ACC112 (cell line): ENCODE measurements at regions not wholly inside any gene's neighbourhood (a gene's known extent, or its start where the extent isn't known, plus 50 kb on each side); places are given as distances from the start of the nearest gene placed in this dataset.

Experiments
- H2AFZ ChIP-seq: fragments of 200-600 bp; sonication (generic); one replicate; pipeline ENCODE4 v1.6.0; 2017; ENCODE audit warnings: antibody characterized with exemption, low read length; ENCODE audit not compliant: unreplicated experiment
- H3K27ac ChIP-seq: fragments of 200-600 bp; sonication (generic); 2 replicates; pipeline ENCODE4 v1.5.1; 2014; ENCODE audit warnings: low read depth, mild to moderate bottlenecking, antibody characterized with exemption, low read length, moderate library complexity
- H3K27me3 ChIP-seq: fragments of 200-600 bp; sonication (generic); 2 replicates; pipeline ENCODE4 v1.6.1; 2014; ENCODE audit warnings: mild to moderate bottlenecking, antibody characterized with exemption, low read length, moderate library complexity, mixed read lengths; ENCODE audit not compliant: insufficient read depth
- H3K36me3 ChIP-seq: fragments of 200-600 bp; sonication (generic); 2 replicates; pipeline ENCODE4 v1.6.1; 2016; ENCODE audit warnings: mild to moderate bottlenecking, antibody characterized with exemption, low read length, moderate library complexity, mixed read lengths; ENCODE audit not compliant: insufficient read depth
- H3K4me1 ChIP-seq: fragments of 200-600 bp; sonication (generic); one replicate; pipeline ENCODE4 v1.6.1; 2016; ENCODE audit warnings: low read length, mixed read lengths; ENCODE audit not compliant: insufficient read depth, unreplicated experiment, control insufficient read depth
- H3K4me3 ChIP-seq: fragments of 200-600 bp; sonication (generic); 2 replicates; pipeline ENCODE4 v1.5.1; 2014; ENCODE audit warnings: mild to moderate bottlenecking, low read depth, low read length
- H3K79me2 ChIP-seq: fragments of 200-600 bp; sonication (generic); one replicate; pipeline ENCODE4 v1.6.0; 2016; ENCODE audit warnings: low read length; ENCODE audit not compliant: control insufficient read depth, unreplicated experiment, insufficient read depth

- Histone ChIP-seq H3K4me1 (no peaks in the 10 kb centered on the region), H3K36me3 (no peaks in the 10 kb centered on the region), H3K4me3 (no peak overlapping the region), H2AFZ (no peak overlapping the region), H3K79me2 (no peaks in the 10 kb centered on the region), H3K27ac (no peak overlapping the region), H3K27me3 (no peaks in the 10 kb centered on the region)
Observed at GRCh38 chrX:23524467-23524866, 142.8 kb upstream of the PRDX4 start.

DNA sequence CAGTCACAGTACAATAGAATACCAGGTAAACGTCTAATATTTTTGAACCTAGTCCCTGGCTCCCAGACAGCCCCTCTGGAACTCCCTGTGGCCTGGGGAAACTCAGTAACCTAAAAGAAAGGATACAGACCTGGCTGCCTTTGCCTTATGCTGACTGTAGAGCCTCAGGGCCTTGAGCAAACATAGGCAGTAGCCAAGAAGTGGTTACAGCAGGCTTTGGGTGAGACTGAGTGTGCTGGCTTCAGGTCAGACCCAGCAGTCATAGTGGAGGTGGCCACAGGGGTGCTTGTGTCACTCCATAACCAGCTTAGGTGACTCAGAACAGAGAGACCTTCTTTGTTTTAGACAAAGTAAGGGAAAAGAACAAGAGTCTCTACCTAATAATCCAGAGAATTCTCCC lies 141.8 kb upstream of the PRDX4 start:
- Histone ChIP-seq H3K4me1 (no peaks in the 10 kb centered on the region), H3K36me3 (no peaks in the 10 kb centered on the region), H3K27me3 (no peaks in the 10 kb centered on the region), H3K27ac (no peak overlapping the region), H2AFZ (no peak overlapping the region), H3K79me2 (no peaks in the 10 kb centered on the region), H3K4me3 (no peak overlapping the region)

- Histone ChIP-seq H3K27me3 (no peaks in the 10 kb centered on the region), H3K36me3 (no peaks in the 10 kb centered on the region), H2AFZ (no peak overlapping the region), H3K4me1 (no peaks in the 10 kb centered on the region), H3K4me3 (no peak overlapping the region), H3K79me2 (no peaks in the 10 kb centered on the region), H3K27ac (no peak overlapping the region)
Observed at GRCh38 chrX:23540532-23540931, 126.8 kb upstream of the PRDX4 start.

DNA sequence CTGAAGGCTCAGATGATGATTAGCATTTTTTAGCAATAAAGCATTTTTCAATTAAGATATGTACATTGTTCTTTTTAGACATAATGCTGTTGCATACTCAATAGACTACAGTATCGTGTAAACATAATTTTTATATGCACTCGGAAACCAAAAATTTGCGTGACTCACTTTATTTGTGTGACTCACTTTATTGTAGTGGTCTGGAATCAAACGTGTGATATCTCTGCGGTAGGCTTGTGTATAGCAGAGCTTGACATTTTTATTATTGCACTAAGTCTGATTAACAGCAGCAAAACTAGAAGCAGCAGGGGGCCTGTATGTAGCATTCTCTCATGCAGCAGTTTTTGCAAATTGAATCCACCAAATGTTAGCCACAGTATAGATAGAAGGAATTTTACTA lies 119.1 kb upstream of the PRDX4 start:
- Histone ChIP-seq H3K36me3 (no peaks in the 10 kb centered on the region), H3K27me3 (no peaks in the 10 kb centered on the region), H2AFZ (no peak overlapping the region), H3K27ac (no peak overlapping the region), H3K4me3 (no peak overlapping the region), H3K4me1 (no peaks in the 10 kb centered on the region), H3K79me2 (no peaks in the 10 kb centered on the region)

GRCh38 chrX:23552303-23552702 lies 115.0 kb upstream of the PRDX4 start:
- Histone ChIP-seq H3K27ac (no peak overlapping the region), H3K4me3 (no peak overlapping the region), H3K36me3 (no peaks in the 10 kb centered on the region), H3K79me2 (no peaks in the 10 kb centered on the region), H2AFZ (no peak overlapping the region), H3K27me3 (no peaks in the 10 kb centered on the region), H3K4me1 (no peaks in the 10 kb centered on the region)

DNA sequence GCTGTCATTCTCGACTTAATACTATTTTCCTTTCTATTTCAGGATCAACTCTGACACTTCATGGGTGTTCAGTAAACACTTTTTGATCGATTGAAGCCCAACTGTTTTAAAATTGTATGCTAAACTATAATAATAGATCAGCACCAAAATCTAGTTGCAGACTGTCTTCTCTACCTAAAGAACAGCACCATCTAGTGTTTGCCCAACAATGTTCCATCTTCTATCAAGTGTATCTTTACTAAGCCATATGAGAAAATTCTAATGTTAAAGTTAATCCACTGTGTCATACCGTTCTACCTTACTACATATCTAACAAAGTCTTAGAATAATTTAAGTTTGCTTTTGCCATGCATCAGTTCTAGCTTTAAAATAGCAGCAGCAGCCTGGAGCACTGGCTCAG lies 113.0 kb upstream of the PRDX4 start:
- Histone ChIP-seq H3K4me1 (no peaks in the 10 kb centered on the region), H3K27ac (no peak overlapping the region), H3K27me3 (no peaks in the 10 kb centered on the region), H2AFZ (no peak overlapping the region), H3K4me3 (no peak overlapping the region), H3K36me3 (no peaks in the 10 kb centered on the region), H3K79me2 (no peaks in the 10 kb centered on the region)

DNA sequence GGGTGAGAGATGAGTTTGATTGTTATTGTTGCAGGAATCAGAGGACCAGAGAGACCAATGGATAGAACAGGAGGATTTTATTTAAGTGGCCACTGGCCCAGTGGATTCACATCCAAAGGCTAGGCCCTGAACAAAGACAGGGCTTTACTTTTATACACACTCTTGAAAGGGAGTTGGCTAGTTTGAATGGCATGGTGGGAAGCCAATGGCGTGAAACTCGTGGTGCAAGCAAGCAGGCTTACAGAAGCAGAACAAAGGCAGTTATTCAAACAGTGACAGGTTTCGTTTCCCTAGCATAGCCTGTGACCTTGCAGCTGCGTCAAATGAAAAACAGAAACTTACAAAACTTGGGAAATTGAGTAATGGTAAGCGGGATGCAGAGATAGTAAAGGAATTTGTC lies 110.2 kb upstream of the PRDX4 start:
- Histone ChIP-seq H3K27me3 (no peaks in the 10 kb centered on the region), H3K4me3 (no peak overlapping the region), H2AFZ (no peak overlapping the region), H3K79me2 (no peaks in the 10 kb centered on the region), H3K4me1 (no peaks in the 10 kb centered on the region), H3K36me3 (no peaks in the 10 kb centered on the region), H3K27ac (no peak overlapping the region)

GRCh38 chrX:23559975-23560374 lies 107.3 kb upstream of the PRDX4 start:
- H3K27ac ChIP-seq: no peak overlapping the region
- no peaks in the 10 kb centered on the region for H3K36me3 ChIP-seq
- H3K79me2 ChIP-seq: no peaks in the 10 kb centered on the region
- no peak overlapping the region for H3K4me3 ChIP-seq
- no peaks in the 10 kb centered on the region for H3K27me3 ChIP-seq
- no peaks in the 10 kb centered on the region for H3K4me1 ChIP-seq
- no peak overlapping the region for H2AFZ ChIP-seq

- Histone ChIP-seq H2AFZ (no peak overlapping the region), H3K79me2 (no peaks in the 10 kb centered on the region), H3K36me3 (no peaks in the 10 kb centered on the region), H3K4me1 (peaks cover 3% of the 10 kb centered on the region), H3K4me3 (no peak overlapping the region), H3K27me3 (no peaks in the 10 kb centered on the region), H3K27ac (no peak overlapping the region)
Observed at GRCh38 chrX:23570674-23571343, 96.5 kb upstream of the PRDX4 start.

- H2AFZ ChIP-seq: no peak overlapping the region
- H3K79me2 ChIP-seq: no peaks in the 10 kb centered on the region
- no peak overlapping the region for H3K27ac ChIP-seq
- H3K36me3 ChIP-seq: no peaks in the 10 kb centered on the region
- H3K4me3 ChIP-seq: no peak overlapping the region
- no peaks in the 10 kb centered on the region for H3K27me3 ChIP-seq
- H3K4me1 ChIP-seq: peaks cover 3% of the 10 kb centered on the region
Observed at GRCh38 chrX:23575281-23575680, 92.0 kb upstream of the PRDX4 start.

DNA sequence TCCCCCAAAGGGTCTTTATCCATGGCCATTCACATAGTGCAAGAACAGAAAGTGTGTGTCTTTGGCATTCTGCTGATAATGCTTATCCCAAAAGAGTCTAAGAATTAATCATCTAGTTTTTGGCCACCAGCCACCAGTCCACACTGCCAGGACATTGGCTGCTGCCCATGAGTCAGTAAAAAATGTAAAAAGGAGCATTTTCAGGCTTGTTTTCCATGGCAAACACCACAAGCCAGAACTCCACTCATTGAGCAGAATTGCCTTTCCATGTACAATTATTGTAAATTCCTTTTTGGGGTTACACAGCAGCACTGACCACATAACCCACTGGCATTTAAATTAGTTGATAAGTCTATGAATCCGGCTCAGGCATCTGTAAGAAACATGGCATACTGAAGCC lies 89.2 kb upstream of the PRDX4 start:
- Histone ChIP-seq H3K27ac (no peak overlapping the region), H2AFZ (no peak overlapping the region), H3K4me1 (peaks cover 3% of the 10 kb centered on the region), H3K36me3 (no peaks in the 10 kb centered on the region), H3K4me3 (no peak overlapping the region), H3K79me2 (no peaks in the 10 kb centered on the region), H3K27me3 (peaks cover 8% of the 10 kb centered on the region; the same call in 1 of the 2 replicates)
